ENCODE measurements at regions not wholly inside any gene's neighbourhood (a gene's known extent, or its start where the extent isn't known, plus 50 kb on each side); places are given as distances from the start of the nearest gene placed in this dataset.

DNA sequence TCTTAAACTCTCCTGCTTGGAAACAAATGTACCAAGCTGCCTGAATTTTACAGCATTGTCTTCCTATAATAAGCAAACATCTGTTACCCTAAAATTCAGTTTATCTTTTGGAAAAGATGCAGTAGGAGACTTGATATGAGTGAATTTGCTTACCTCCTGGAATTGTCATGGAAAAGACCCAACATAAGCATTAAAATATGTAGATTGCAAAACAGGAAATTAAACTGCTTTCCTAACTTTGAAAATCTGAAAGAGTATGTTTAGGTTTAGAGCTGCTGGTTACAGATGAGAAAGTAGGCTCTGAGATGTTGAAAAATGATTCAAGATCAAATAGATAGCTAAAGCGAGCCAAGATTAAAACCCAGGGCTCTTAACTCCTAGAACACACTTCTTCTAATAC is 316.5 kb downstream of the SOX11 start:
- H3K4me1 ChIP-seq (ENCODE audit: insufficient read depth, low read length): no peaks in the 10 kb centered on the region
- FAIRE-seq (no peak), DNase-seq (ENCODE audit: low read depth) (peak; percentile 2)
- no peaks in the 10 kb centered on the region for H3K79me2 ChIP-seq (ENCODE audit: insufficient read depth, low read length)
- H3K4me3 Mint-ChIP-seq (ENCODE audit: unreplicated experiment): no peak overlapping the region
- peaks cover 3% of the 10 kb centered on the region for H3K9me3 Mint-ChIP-seq (ENCODE audit: unreplicated experiment)
- H3K27me3 Mint-ChIP-seq (ENCODE audit: low read depth, unreplicated experiment): no peaks in the 10 kb centered on the region
- no peaks in the 10 kb centered on the region for H3K9me3 ChIP-seq (ENCODE audit: insufficient read depth, low read depth, low read length)
- no peak overlapping the region for H3K27ac Mint-ChIP-seq (ENCODE audit: unreplicated experiment)
- H4K20me1 ChIP-seq (ENCODE audit: insufficient read depth, low read length): no peaks in the 10 kb centered on the region
- H2AFZ ChIP-seq (ENCODE audit: low read depth, low read length): no peak overlapping the region
- no peaks in the 10 kb centered on the region for H3K4me1 Mint-ChIP-seq (ENCODE audit: low read depth, unreplicated experiment)
- no peak overlapping the region for H3K4me3 ChIP-seq (ENCODE audit: insufficient read depth, low read depth, low read length)
- no peaks in the 10 kb centered on the region for H3K27me3 ChIP-seq (ENCODE audit: insufficient read depth, low read length)
- no peak for TF ChIP-seq EZH2 (IDR thresholded peaks at IDR 0.05; ENCODE audit: insufficient read depth, low read length)
- TF ChIP-seq, protein P1, sequence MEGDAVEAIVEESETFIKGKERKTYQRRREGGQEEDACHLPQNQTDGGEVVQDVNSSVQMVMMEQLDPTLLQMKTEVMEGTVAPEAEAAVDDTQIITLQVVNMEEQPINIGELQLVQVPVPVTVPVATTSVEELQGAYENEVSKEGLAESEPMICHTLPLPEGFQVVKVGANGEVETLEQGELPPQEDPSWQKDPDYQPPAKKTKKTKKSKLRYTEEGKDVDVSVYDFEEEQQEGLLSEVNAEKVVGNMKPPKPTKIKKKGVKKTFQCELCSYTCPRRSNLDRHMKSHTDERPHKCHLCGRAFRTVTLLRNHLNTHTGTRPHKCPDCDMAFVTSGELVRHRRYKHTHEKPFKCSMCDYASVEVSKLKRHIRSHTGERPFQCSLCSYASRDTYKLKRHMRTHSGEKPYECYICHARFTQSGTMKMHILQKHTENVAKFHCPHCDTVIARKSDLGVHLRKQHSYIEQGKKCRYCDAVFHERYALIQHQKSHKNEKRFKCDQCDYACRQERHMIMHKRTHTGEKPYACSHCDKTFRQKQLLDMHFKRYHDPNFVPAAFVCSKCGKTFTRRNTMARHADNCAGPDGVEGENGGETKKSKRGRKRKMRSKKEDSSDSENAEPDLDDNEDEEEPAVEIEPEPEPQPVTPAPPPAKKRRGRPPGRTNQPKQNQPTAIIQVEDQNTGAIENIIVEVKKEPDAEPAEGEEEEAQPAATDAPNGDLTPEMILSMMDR (IDR thresholded peaks at IDR 0.05; ENCODE audit: insufficient read depth, low read depth, low read length): no peak
- no peaks in the 10 kb centered on the region for H3K36me3 ChIP-seq (ENCODE audit: insufficient read depth, low read length)
- H3K4me2 ChIP-seq (ENCODE audit: low read length): no peak overlapping the region
- no peak overlapping the region for H3K27ac ChIP-seq (ENCODE audit: low read depth, low read length)
- H3K9ac ChIP-seq (ENCODE audit: low read length): no peak overlapping the region
- no peaks in the 10 kb centered on the region for H3K36me3 Mint-ChIP-seq (ENCODE audit: low read depth, unreplicated experiment)

DNA sequence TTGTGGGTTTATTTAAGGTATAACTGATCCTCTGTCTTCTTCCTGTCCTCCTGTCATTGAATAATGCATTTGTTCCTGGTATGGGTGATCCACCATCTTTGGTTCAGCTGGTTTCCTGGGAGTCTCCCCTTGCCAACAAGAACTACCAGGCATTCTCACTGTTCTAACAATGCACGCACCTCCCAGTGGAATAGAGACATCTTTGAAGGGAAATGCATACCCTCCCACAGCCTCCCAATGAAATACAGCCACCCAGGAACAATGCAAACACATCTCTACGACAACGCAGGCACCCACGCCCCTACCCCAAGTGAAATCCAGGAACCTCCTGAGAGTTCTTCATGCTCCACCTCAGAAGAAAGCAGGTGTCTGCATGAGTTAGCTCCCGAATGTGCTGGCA is 318.0 kb downstream of the SOX11 start:
- no peak overlapping the region for H3K4me3 Mint-ChIP-seq (ENCODE audit: unreplicated experiment)
- no peaks in the 10 kb centered on the region for H3K36me3 ChIP-seq (ENCODE audit: insufficient read depth, low read length)
- H3K4me1 Mint-ChIP-seq (ENCODE audit: low read depth, unreplicated experiment): no peaks in the 10 kb centered on the region
- no peak overlapping the region for H3K4me2 ChIP-seq (ENCODE audit: low read length)
- no peaks in the 10 kb centered on the region for H3K79me2 ChIP-seq (ENCODE audit: insufficient read depth, low read length)
- H3K27me3 Mint-ChIP-seq (ENCODE audit: low read depth, unreplicated experiment): no peaks in the 10 kb centered on the region
- H3K9me3 Mint-ChIP-seq (ENCODE audit: unreplicated experiment): peaks cover 3% of the 10 kb centered on the region
- H3K27ac ChIP-seq (ENCODE audit: low read depth, low read length): no peak overlapping the region
- H3K4me1 ChIP-seq (ENCODE audit: insufficient read depth, low read length): no peaks in the 10 kb centered on the region
- TF ChIP-seq, protein P1 (IDR thresholded peaks at IDR 0.05; ENCODE audit: insufficient read depth, low read depth, low read length): no peak
- TF ChIP-seq EZH2 (IDR thresholded peaks at IDR 0.05; ENCODE audit: insufficient read depth, low read length): no peak
- no peaks in the 10 kb centered on the region for H4K20me1 ChIP-seq (ENCODE audit: insufficient read depth, low read length)
- DNase-seq (ENCODE audit: low read depth) (no peak), FAIRE-seq (no peak)
- H3K4me3 ChIP-seq (ENCODE audit: insufficient read depth, low read depth, low read length): no peak overlapping the region
- no peak overlapping the region for H3K27ac Mint-ChIP-seq (ENCODE audit: unreplicated experiment)
- no peaks in the 10 kb centered on the region for H3K9me3 ChIP-seq (ENCODE audit: insufficient read depth, low read depth, low read length)
- no peak overlapping the region for H2AFZ ChIP-seq (ENCODE audit: low read depth, low read length)
- no peaks in the 10 kb centered on the region for H3K27me3 ChIP-seq (ENCODE audit: insufficient read depth, low read length)
- no peak overlapping the region for H3K9ac ChIP-seq (ENCODE audit: low read length)
- H3K36me3 Mint-ChIP-seq (ENCODE audit: low read depth, unreplicated experiment): no peaks in the 10 kb centered on the region

DNA sequence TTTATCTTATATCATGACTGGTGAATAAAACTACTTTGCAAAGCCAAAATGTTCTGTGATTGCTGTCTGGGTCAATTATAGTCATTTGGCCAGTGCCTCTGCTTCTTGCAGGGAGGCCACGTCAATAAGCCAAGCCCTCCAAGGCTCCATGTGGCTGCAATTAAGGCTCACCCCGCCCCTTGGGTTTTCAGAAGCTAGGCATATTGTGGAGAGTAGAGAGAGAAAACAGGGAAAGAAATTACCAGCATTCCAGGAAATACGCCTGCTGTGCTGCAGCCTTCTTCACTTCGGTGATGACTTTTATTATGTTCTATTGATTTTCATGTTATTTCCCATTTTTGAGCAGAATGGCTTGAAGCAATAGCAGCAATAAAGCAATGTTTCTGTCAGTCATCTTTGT is 319.7 kb downstream of the SOX11 start:
- no peak overlapping the region for H3K27ac Mint-ChIP-seq (ENCODE audit: unreplicated experiment)
- peaks cover 3% of the 10 kb centered on the region for H3K9me3 Mint-ChIP-seq (ENCODE audit: unreplicated experiment)
- no peaks in the 10 kb centered on the region for H3K36me3 Mint-ChIP-seq (ENCODE audit: low read depth, unreplicated experiment)

More for the DNA sequence above, 319.7 kb downstream of the SOX11 start:
- Histone ChIP-seq H3K4me1 (ENCODE audit: insufficient read depth, low read length) (no peaks in the 10 kb centered on the region), H3K27ac (ENCODE audit: low read depth, low read length) (no peak overlapping the region), H3K36me3 (ENCODE audit: insufficient read depth, low read length) (no peaks in the 10 kb centered on the region), H3K9me3 (ENCODE audit: insufficient read depth, low read depth, low read length) (no peaks in the 10 kb centered on the region), H3K4me3 (ENCODE audit: insufficient read depth, low read depth, low read length) (no peak overlapping the region), H3K27me3 (ENCODE audit: insufficient read depth, low read length) (no peaks in the 10 kb centered on the region), H3K9ac (ENCODE audit: low read length) (no peak overlapping the region), H3K79me2 (ENCODE audit: insufficient read depth, low read length) (no peaks in the 10 kb centered on the region), H4K20me1 (ENCODE audit: insufficient read depth, low read length) (no peaks in the 10 kb centered on the region), H3K4me2 (ENCODE audit: low read length) (no peak overlapping the region), H2AFZ (ENCODE audit: low read depth, low read length) (no peak overlapping the region)
- no peaks in the 10 kb centered on the region for H3K27me3 Mint-ChIP-seq (ENCODE audit: low read depth, unreplicated experiment)
- FAIRE-seq: no peak
- no peak overlapping the region for H3K4me3 Mint-ChIP-seq (ENCODE audit: unreplicated experiment)
- no peaks in the 10 kb centered on the region for H3K4me1 Mint-ChIP-seq (ENCODE audit: low read depth, unreplicated experiment)
- TF ChIP-seq, protein P1 (IDR thresholded peaks at IDR 0.05; ENCODE audit: insufficient read depth, low read depth, low read length): no peak
- TF ChIP-seq EZH2 (IDR thresholded peaks at IDR 0.05; ENCODE audit: insufficient read depth, low read length): no peak
- no peak for DNase-seq (ENCODE audit: low read depth)
